ENCODE measurements at regions not wholly inside any gene's neighbourhood (a gene's known extent, or its start where the extent isn't known, plus 50 kb on each side); places are given as distances from the start of the nearest gene placed in this dataset.
A peak's percentile ranks its signal among the peaks of the same experiment; 100 is the strongest.

- Histone ChIP-seq H4K8ac (ENCODE audit: extremely low read depth, insufficient read depth, low read length) (no peak overlapping the region), H3K36me3 (ENCODE audit: control insufficient read depth in 2 of 4, insufficient read depth in 4 of 4, low read length in 3 of 4) (no peaks in the 10 kb centered on the region), H2AK5ac (ENCODE audit: low read depth, low read length) (no peak overlapping the region), H2BK12ac (ENCODE audit: low read depth, low read length) (no peak overlapping the region), H3K9me3 (ENCODE audit: insufficient read depth in 2 of 2, low read depth in 1 of 2, low read length in 1 of 2) (no peaks in the 10 kb centered on the region), H3K23me2 (ENCODE audit: low read depth, low read length) (no peaks in the 10 kb centered on the region), H2BK120ac (replicated peaks; ENCODE audit: low read depth, low read length) (no peak overlapping the region), H4K20me1 (replicated peaks in 1 of 2; ENCODE audit: control insufficient read depth in 1 of 2, insufficient read depth in 2 of 2, low read length in 2 of 2) (no peaks in the 10 kb centered on the region), H2BK5ac (ENCODE audit: low read depth, low read length) (no peak overlapping the region), H2AFZ (ENCODE audit: low read length) (0 out of 2 replicates have a peak overlapping the region, but pooled peaks have one; percentile 44), H2BK15ac (ENCODE audit: low read length) (no peak overlapping the region), H3K79me2 (ENCODE audit: control insufficient read depth in 1 of 2, insufficient read depth in 2 of 2, low read length in 2 of 2) (no peaks in the 10 kb centered on the region), H2BK20ac (ENCODE audit: low read length) (no peak overlapping the region), H4K91ac (replicated peaks; ENCODE audit: insufficient read length, low read length) (no peak overlapping the region), H3K4me3 (ENCODE audit: extremely low read depth in 1 of 4, insufficient read depth in 2 of 4, low read depth in 3 of 4, low read length in 4 of 4) (no peak overlapping the region), H3K18ac (ENCODE audit: extremely low read depth, low read length) (no peak overlapping the region), H3K4ac (replicated peaks; ENCODE audit: insufficient read length, low read depth, low read length) (no peak overlapping the region), H3K27me3 (replicated peaks in 1 of 4; ENCODE audit: control insufficient read depth in 3 of 4, extremely low read depth in 1 of 4, insufficient read depth in 3 of 4, low read length in 3 of 4) (no peaks in the 10 kb centered on the region), H3K27ac (ENCODE audit: low read depth, low read length) (no peak overlapping the region), H4K5ac (ENCODE audit: insufficient read length, low read depth, low read length) (no peak overlapping the region), H3K14ac (ENCODE audit: insufficient read length) (no peak overlapping the region), H3K79me1 (ENCODE audit: low read depth, low read length) (no peaks in the 10 kb centered on the region), H3K56ac (replicated peaks; ENCODE audit: insufficient read length, low read depth, low read length) (no peak overlapping the region), H3K9ac (replicated peaks in 1 of 4; ENCODE audit: extremely low read depth in 1 of 4, low read depth in 3 of 4, low read length in 3 of 4) (no peak overlapping the region), H3K4me1 (replicated peaks in 1 of 4; ENCODE audit: control insufficient read depth in 3 of 4, insufficient read depth in 4 of 4, low read length in 3 of 4) (peaks cover 0 to 3% (median 0%) of the 10 kb centered on the region in 4 experiments; a peak in 1 of 7 replicates), H3K23ac (ENCODE audit: insufficient read length) (no peak overlapping the region), H3K4me2 (ENCODE audit: insufficient read depth in 1 of 2, low read depth in 2 of 2, low read length in 2 of 2) (no peak overlapping the region)
- WGBS, 2 experiments (ENCODE audit: extremely low coverage in 1 of 2, insufficient coverage in 1 of 2, insufficient read length in 1 of 2, insufficient replicate concordance in 2 of 2, low coverage in 1 of 2, low lambda C conversion rate in 2 of 2, missing lambda C conversion rate in 1 of 2), result 66% methylated on average over 8 of the region's 8 CpGs; no CpG with 5 or more reads in 1 of the 2 experiments
- FAIRE-seq (no peak), DNase-seq (ENCODE audit: low read depth in 1 of 2, low spot score in 2 of 2) (peak; percentile 5 to 54)
- POLR2A ChIA-PET (ENCODE audit: partially characterized antibody), result no interaction called here
- CTCF ChIA-PET (ENCODE audit: partially characterized antibody), result interaction anchor here (0.8 kb wide), 1 partner anchor 84 kb away, joined by 3 read pairs; no protein-coding TSS in a partner anchor
- 0 out of 2 replicates have a peak, but pooled peaks have one; percentile 12 for TF ChIP-seq SRF (IDR thresholded peaks at IDR 0.05; ENCODE audit: low read depth, low read length)
- TF ChIP-seq, protein P1, sequence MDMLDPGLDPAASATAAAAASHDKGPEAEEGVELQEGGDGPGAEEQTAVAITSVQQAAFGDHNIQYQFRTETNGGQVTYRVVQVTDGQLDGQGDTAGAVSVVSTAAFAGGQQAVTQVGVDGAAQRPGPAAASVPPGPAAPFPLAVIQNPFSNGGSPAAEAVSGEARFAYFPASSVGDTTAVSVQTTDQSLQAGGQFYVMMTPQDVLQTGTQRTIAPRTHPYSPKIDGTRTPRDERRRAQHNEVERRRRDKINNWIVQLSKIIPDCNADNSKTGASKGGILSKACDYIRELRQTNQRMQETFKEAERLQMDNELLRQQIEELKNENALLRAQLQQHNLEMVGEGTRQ (IDR thresholded peaks at IDR 0.05; ENCODE audit: low read length), result no peak
- peak; percentile 26 to 46 (median 26); a peak in 3 of 4 replicates for TF ChIP-seq CTCF (IDR thresholded peaks at IDR 0.05; ENCODE audit: control extremely low read depth in 1 of 3, insufficient read depth in 1 of 3, low read depth in 1 of 3, low read length in 3 of 3)
- TF ChIP-seq POLR2AphosphoS5 (IDR thresholded peaks at IDR 0.05; ENCODE audit: low read depth, low read length), result no peak
- TF ChIP-seq RFX5 (IDR thresholded peaks at IDR 0.05; ENCODE audit: borderline replicate concordance, low read depth, low read length), result no peak
- TF ChIP-seq CHD2 (IDR thresholded peaks at IDR 0.05; ENCODE audit: low read length), result no peak
- TF ChIP-seq BCL11A (IDR thresholded peaks at IDR 0.05; ENCODE audit: low read depth in 2 of 2, low read length in 2 of 2), result no peak
- no peak for TF ChIP-seq TCF12 (IDR thresholded peaks at IDR 0.05; ENCODE audit: low read depth, low read length)
- no peak for TF ChIP-seq MAFK (IDR thresholded peaks at IDR 0.05; ENCODE audit: low read depth, low read length)
- TF ChIP-seq KDM5A (IDR thresholded peaks at IDR 0.05; ENCODE audit: low read length), result no peak
Measured at GRCh38 chr10:92757066-92757710, 67.4 kb downstream of the HHEX start.

Measured in H1 (cell line).